ENCODE measurements at regions not wholly inside any gene's neighbourhood (a gene's known extent, or its start where the extent isn't known, plus 50 kb on each side); places are given as distances from the start of the nearest gene placed in this dataset.

- no peak for TF ChIP-seq CTCF (IDR thresholded peaks at IDR 0.05; ENCODE audit: low read depth, low read length)
- H3K27ac ChIP-seq = no peak overlapping the region
- DNase-seq = no peak
- H3K36me3 ChIP-seq = no peaks in the 10 kb centered on the region
- H3K4me3 ChIP-seq (ENCODE audit: low read depth, low read length) = no peak overlapping the region
- no peaks in the 10 kb centered on the region for H3K9me3 ChIP-seq (ENCODE audit: severe bottlenecking)
- H3K27me3 ChIP-seq (ENCODE audit: insufficient read depth, low read depth, severe bottlenecking) = no peaks in the 10 kb centered on the region
Measured at GRCh38 chr2:2392332-2392731, 61.3 kb upstream of the MYT1L start.

GRCh38 chr2:2389215-2389614 lies 58.1 kb upstream of the MYT1L start:
- DNase-seq = no peak
- Histone ChIP-seq H3K27me3 (ENCODE audit: insufficient read depth, low read depth, severe bottlenecking) (no peaks in the 10 kb centered on the region), H3K27ac (no peak overlapping the region), H3K36me3 (no peaks in the 10 kb centered on the region), H3K4me3 (ENCODE audit: low read depth, low read length) (no peak overlapping the region), H3K9me3 (ENCODE audit: severe bottlenecking) (no peaks in the 10 kb centered on the region)
- no peak for TF ChIP-seq CTCF (IDR thresholded peaks at IDR 0.05; ENCODE audit: low read depth, low read length)

All from WERI-Rb-1 (cell line).